Fibroblast of lung (primary cell): ENCODE measurements at regions not wholly inside any gene's neighbourhood (a gene's known extent, or its start where the extent isn't known, plus 50 kb on each side); places are given as distances from the start of the nearest gene placed in this dataset.

Experiments
- DNase-seq, 2 donors: peaks; one replicate each; pipeline versions ENCODE4 v3.0.0 to v3.0.0-alpha.2; 2010; ENCODE audit warnings: low read depth in 2 of 2
- H2AFZ ChIP-seq: 2 replicates; pipeline ENCODE4 v1.5.1; 2012; ENCODE audit warnings: low read length, control low read depth, inconsistent platforms
- H3K27ac ChIP-seq: 2 replicates; pipeline ENCODE4 v1.5.1; 2011; ENCODE audit warnings: low read length, control low read depth; ENCODE audit not compliant: insufficient read depth
- H3K27me3 ChIP-seq: 2 replicates; pipeline ENCODE4 v1.5.1; 2011; ENCODE audit warnings: mild to moderate bottlenecking, low read length; ENCODE audit not compliant: control insufficient read depth, insufficient read depth
- H3K36me3 ChIP-seq: 2 replicates; pipeline ENCODE4 v1.5.1; 2011; ENCODE audit warnings: low read length; ENCODE audit not compliant: control insufficient read depth, insufficient read depth
- H3K4me1 ChIP-seq: 2 replicates; pipeline ENCODE4 v1.5.1; 2011; ENCODE audit warnings: low read length; ENCODE audit not compliant: control insufficient read depth, insufficient read depth; ENCODE audit errors: extremely low read depth
- H3K4me2 ChIP-seq: 2 replicates; pipeline ENCODE4 v1.5.1; 2011; ENCODE audit warnings: low read length, control low read depth; ENCODE audit not compliant: insufficient read depth; ENCODE audit errors: extremely low read depth
- H3K4me3 ChIP-seq, 4 experiments: fragments of 200-600 bp in 1 of 4; sonication (generic) in 1 of 4; replicated peaks in 1 of 4; 2 replicates each; pipeline ENCODE4 v1.5.1; 2011 to 2016; ENCODE audit warnings: low read length in 4 of 4, low read depth in 3 of 4, mild to moderate bottlenecking in 3 of 4, control low read depth in 2 of 4, inconsistent platforms in 1 of 4, mixed read lengths in 1 of 4; ENCODE audit not compliant: insufficient read depth in 1 of 4; ENCODE audit errors: control extremely low read depth in 1 of 4
- H3K79me2 ChIP-seq: 2 replicates; pipeline ENCODE4 v1.5.1; 2012; ENCODE audit warnings: mild to moderate bottlenecking, low read length, inconsistent platforms; ENCODE audit not compliant: control insufficient read depth, insufficient read depth
- H3K9ac ChIP-seq: 2 replicates; pipeline ENCODE4 v1.5.1; 2011; ENCODE audit warnings: mild to moderate bottlenecking, low read length, control low read depth; ENCODE audit not compliant: insufficient read depth
- H3K9me3 ChIP-seq: 2 replicates; pipeline ENCODE4 v1.5.1; 2012; ENCODE audit warnings: low read depth, low read length; ENCODE audit not compliant: control insufficient read depth, insufficient read depth
- H4K20me1 ChIP-seq: 2 replicates; pipeline ENCODE4 v1.5.1; 2011; ENCODE audit warnings: low read length; ENCODE audit not compliant: control insufficient read depth, insufficient read depth; ENCODE audit errors: extremely low read depth
- EZH2 ChIP-seq: IDR thresholded peaks from 2 replicates; pipeline ENCODE4 v1.5.1; 2012; ENCODE audit warnings: low read length, control low read depth, mild to moderate bottlenecking; ENCODE audit errors: missing control alignments
- TF ChIP-seq, protein P1 (sequence below), 2 donors: IDR thresholded peaks in 1 of 2; conservative IDR thresholded peaks in 1 of 2; 1 replicate in 1 of 2; 2 replicates in 1 of 2; pipeline ENCODE4 v1.5.1; 2011 to 2012; ENCODE audit warnings: low read length in 2 of 2, control low read depth in 1 of 2, inconsistent platforms in 1 of 2, low read depth in 1 of 2, mild to moderate bottlenecking in 1 of 2

DNA sequence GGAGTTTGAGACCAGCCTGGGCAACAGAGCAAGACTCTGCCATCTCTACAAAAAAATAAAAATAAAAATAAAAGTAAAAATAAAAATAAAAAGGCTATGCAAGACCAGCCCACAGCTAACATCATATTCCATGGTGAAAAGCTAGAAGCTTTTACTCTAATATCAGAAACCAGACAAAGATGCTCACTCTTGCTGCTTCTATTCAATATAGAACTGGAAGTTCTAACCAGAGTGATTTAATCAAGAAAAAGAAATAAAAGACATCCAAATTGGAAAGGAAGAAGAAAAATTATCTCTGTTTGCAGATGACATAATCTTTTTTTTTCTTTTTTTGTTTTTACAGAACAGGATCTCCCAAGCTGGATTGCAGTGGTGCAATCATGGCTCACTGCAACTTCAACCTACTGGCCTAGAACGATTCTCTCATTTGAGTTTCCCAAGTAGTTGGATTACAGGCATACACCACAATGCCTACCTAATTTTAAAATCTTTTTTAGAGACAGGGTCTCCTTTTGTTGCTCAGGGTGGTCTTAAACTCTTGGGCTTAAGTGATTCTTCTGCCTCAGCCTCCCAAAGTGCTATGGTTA lies 100.7 kb upstream of the JAG1 start:
- H3K36me3 ChIP-seq = no peaks in the 10 kb centered on the region
- no peak overlapping the region for H2AFZ ChIP-seq
- no peaks in the 10 kb centered on the region for H3K4me1 ChIP-seq
- no peak for DNase-seq
- H3K79me2 ChIP-seq = no peaks in the 10 kb centered on the region
- no peak overlapping the region for H3K4me3 ChIP-seq
- no peaks in the 10 kb centered on the region for H3K27me3 ChIP-seq
- no peak overlapping the region for H3K27ac ChIP-seq
- no peak overlapping the region for H3K9ac ChIP-seq
- no peak overlapping the region for H3K4me2 ChIP-seq
- H3K9me3 ChIP-seq = no peaks in the 10 kb centered on the region
- no peaks in the 10 kb centered on the region for H4K20me1 ChIP-seq
- TF ChIP-seq EZH2 = no peak
- TF ChIP-seq, protein P1, sequence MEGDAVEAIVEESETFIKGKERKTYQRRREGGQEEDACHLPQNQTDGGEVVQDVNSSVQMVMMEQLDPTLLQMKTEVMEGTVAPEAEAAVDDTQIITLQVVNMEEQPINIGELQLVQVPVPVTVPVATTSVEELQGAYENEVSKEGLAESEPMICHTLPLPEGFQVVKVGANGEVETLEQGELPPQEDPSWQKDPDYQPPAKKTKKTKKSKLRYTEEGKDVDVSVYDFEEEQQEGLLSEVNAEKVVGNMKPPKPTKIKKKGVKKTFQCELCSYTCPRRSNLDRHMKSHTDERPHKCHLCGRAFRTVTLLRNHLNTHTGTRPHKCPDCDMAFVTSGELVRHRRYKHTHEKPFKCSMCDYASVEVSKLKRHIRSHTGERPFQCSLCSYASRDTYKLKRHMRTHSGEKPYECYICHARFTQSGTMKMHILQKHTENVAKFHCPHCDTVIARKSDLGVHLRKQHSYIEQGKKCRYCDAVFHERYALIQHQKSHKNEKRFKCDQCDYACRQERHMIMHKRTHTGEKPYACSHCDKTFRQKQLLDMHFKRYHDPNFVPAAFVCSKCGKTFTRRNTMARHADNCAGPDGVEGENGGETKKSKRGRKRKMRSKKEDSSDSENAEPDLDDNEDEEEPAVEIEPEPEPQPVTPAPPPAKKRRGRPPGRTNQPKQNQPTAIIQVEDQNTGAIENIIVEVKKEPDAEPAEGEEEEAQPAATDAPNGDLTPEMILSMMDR (conservative IDR thresholded peaks at IDR 0.05 in 1 of 2, IDR thresholded peaks at IDR 0.05 in 1 of 2; ENCODE audit: low read depth in 1 of 2, low read length in 2 of 2) = no peak

DNA sequence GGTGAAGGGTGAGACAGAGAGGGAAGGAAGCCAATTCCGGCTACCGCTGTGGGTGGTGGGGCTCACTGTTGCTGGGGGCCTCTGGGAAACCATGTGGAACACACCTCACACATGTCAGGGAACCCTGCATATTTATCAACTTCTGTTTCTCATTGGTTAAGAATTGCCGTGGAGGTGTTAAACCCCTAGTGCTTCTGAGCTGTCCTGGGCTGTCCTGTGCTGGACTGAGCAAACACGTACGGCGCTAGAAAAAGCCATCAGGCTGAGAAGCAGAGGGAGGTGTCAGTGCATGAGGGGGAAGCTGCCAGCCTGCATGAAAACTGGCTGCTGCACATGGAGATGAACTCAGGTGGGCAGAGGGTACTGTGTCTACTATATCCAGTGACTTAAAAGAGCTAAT lies 103.9 kb upstream of the JAG1 start:
- H3K36me3 ChIP-seq = no peaks in the 10 kb centered on the region
- TF ChIP-seq, protein P1 (conservative IDR thresholded peaks at IDR 0.05 in 1 of 2, IDR thresholded peaks at IDR 0.05 in 1 of 2; ENCODE audit: low read depth in 1 of 2, low read length in 2 of 2) = no peak
- TF ChIP-seq EZH2 = no peak
- H3K27me3 ChIP-seq = no peaks in the 10 kb centered on the region
- no peak overlapping the region for H3K4me3 ChIP-seq
- no peak overlapping the region for H3K4me2 ChIP-seq
- H3K9ac ChIP-seq = no peak overlapping the region
- H3K27ac ChIP-seq = no peak overlapping the region
- H2AFZ ChIP-seq = no peak overlapping the region
- DNase-seq = no peak
- no peaks in the 10 kb centered on the region for H4K20me1 ChIP-seq
- no peaks in the 10 kb centered on the region for H3K9me3 ChIP-seq
- no peaks in the 10 kb centered on the region for H3K4me1 ChIP-seq
- H3K79me2 ChIP-seq = no peaks in the 10 kb centered on the region

DNA sequence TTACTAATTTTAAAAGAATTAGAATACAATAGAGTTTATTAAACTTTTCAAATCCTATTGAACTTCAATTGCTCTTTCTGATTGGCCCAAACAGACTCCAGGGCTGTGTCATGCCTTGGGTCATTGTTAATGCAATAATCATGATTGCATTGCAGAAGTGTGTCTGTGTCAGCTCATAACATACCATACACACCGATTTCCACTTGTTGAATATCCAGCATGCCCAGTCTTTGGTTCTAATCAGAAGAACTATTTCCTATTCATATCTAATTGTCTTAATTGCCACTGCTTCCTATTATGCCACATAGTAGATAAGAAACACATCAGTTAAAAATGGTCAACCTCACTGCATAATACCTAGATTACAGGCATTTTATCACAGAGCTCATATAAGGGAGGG lies 106.1 kb upstream of the JAG1 start:
- Histone ChIP-seq H2AFZ (no peak overlapping the region), H3K27ac (no peak overlapping the region), H3K4me2 (no peak overlapping the region), H3K27me3 (no peaks in the 10 kb centered on the region), H4K20me1 (no peaks in the 10 kb centered on the region), H3K79me2 (no peaks in the 10 kb centered on the region), H3K9ac (no peak overlapping the region), H3K4me1 (no peaks in the 10 kb centered on the region), H3K9me3 (no peaks in the 10 kb centered on the region), H3K4me3 (no peak overlapping the region), H3K36me3 (no peaks in the 10 kb centered on the region)
- no peak for TF ChIP-seq EZH2
- TF ChIP-seq, protein P1 (conservative IDR thresholded peaks at IDR 0.05 in 1 of 2, IDR thresholded peaks at IDR 0.05 in 1 of 2; ENCODE audit: low read depth in 1 of 2, low read length in 2 of 2) = no peak
- no peak for DNase-seq
